ENCODE measurements at regions not wholly inside any gene's neighbourhood (a gene's known extent, or its start where the extent isn't known, plus 50 kb on each side); places are given as distances from the start of the nearest gene placed in this dataset.

DNA sequence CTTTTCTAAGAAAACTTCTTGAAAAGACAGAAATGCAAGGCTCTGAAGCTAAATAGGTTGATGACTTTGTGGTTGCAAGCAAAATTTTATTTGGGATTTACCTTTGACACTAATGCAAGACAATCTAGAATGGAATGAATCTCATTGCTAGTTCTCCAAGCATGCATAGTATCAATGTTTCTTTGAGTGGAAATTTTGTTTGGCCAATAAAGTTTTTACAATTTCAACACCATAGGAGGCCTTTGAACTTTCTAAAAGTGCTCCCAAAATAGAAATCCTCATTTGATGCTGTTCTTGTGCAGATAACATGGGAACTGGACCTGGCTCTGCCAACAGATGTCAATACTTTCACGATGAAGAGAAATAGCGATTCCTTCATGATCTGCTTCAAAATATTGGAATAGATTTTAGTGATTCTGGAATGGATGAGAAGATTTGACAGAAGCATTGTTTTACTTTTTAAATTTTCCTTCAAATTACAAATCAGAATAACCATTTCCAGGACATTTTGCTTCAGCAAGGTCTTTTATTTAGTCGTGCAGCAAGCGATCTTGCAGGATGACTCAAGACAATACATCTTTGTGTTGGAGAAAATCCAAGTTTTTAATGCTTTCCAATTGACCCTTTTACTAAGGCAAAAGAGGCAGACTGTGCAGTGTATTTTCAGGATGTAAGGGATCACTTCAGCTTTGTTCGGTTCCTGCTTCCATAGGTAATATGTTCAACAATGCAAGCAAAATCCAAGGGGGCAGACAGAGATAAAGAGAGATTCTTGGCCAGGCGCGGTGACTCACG is 51.7 kb upstream of the OTUD4 start:
- DNase-seq, result no peak

DNA sequence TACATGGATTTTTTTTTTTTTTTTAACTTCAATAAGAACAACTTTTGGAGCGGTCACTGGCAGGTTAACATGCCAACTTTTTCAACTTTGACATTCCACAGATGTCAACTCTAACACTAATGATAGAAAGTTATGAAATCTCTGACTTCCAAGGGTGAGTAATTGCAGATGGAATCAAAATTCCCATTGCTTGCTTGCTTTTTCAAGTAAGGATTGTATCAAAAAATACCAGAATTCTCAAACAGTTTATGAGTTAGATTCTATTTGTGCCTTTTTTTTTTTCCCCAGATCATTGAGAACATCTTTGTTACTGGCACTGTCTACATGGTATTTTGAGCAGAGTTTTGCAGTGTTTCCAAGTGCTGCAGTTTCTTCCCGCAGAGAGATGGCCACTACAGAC is 50.3 kb upstream of the OTUD4 start:
- no peak for DNase-seq

Data from right forelimb (tissue), 1 donor.